ENCODE measurements at regions not wholly inside any gene's neighbourhood (a gene's known extent, or its start where the extent isn't known, plus 50 kb on each side); places are given as distances from the start of the nearest gene placed in this dataset.
"Not testable (repeated sequence)": the region's sequence is repeated elsewhere in the genome, so short reads cannot be mapped to it uniquely, and the experiment has no call there.

- H3K9me3 Mint-ChIP-seq; H3K4me1 Mint-ChIP-seq (ENCODE audit: low read depth); H3K4me3 Mint-ChIP-seq (ENCODE audit: low read depth); H3K36me3 Mint-ChIP-seq (ENCODE audit: low read depth); H3K27me3 Mint-ChIP-seq (ENCODE audit: low read depth); H3K27ac Mint-ChIP-seq; DNase-seq (ENCODE audit: low spot score): not testable (repeated sequence)
- intact Hi-C loops (cut with micrococcal nuclease), result loop anchor here (5.0 kb wide), 1 partner anchor 99 kb away; no protein-coding TSS in a partner anchor
Observed at GRCh38 chr1:233505889-233506288, 108.0 kb upstream of the KCNK1 start.

GRCh38 chr1:233509526-233509925 lies 104.4 kb upstream of the KCNK1 start:
- no peaks in the 10 kb centered on the region for H3K36me3 Mint-ChIP-seq (ENCODE audit: low read depth)
- H3K27ac Mint-ChIP-seq, result no peak overlapping the region
- intact Hi-C loops (cut with micrococcal nuclease), result loop anchor here (5.0 kb wide), 1 partner anchor 102 kb away; no protein-coding TSS in a partner anchor
- no peak for DNase-seq (ENCODE audit: low spot score)
- H3K4me1 Mint-ChIP-seq (ENCODE audit: low read depth), result peaks cover 2% of the 10 kb centered on the region
- peaks cover 10% of the 10 kb centered on the region for H3K9me3 Mint-ChIP-seq
- H3K4me3 Mint-ChIP-seq (ENCODE audit: low read depth), result no peak overlapping the region
- no peaks in the 10 kb centered on the region for H3K27me3 Mint-ChIP-seq (ENCODE audit: low read depth)

- DNase-seq (ENCODE audit: low spot score), result no peak
- Mint-ChIP-seq H3K27me3 (ENCODE audit: low read depth) (no peaks in the 10 kb centered on the region), H3K27ac (no peak overlapping the region), H3K36me3 (ENCODE audit: low read depth) (no peaks in the 10 kb centered on the region), H3K4me3 (ENCODE audit: low read depth) (no peak overlapping the region), H3K4me1 (ENCODE audit: low read depth) (peaks cover 2% of the 10 kb centered on the region), H3K9me3 (no peaks in the 10 kb centered on the region)
- intact Hi-C loops (cut with micrococcal nuclease), result loop anchor here (5.0 kb wide), 1 partner anchor 85 kb away; no protein-coding TSS in a partner anchor
Observed at GRCh38 chr1:233512538-233512937, 101.4 kb upstream of the KCNK1 start.

GRCh38 chr1:233513431-233513830 lies 100.5 kb upstream of the KCNK1 start:
- no peaks in the 10 kb centered on the region for H3K27me3 Mint-ChIP-seq (ENCODE audit: low read depth)
- intact Hi-C loops (cut with micrococcal nuclease), result loop anchor here (5.0 kb wide), 1 partner anchor 84 kb away; no protein-coding TSS in a partner anchor
- H3K4me3 Mint-ChIP-seq (ENCODE audit: low read depth), result no peak overlapping the region
- H3K4me1 Mint-ChIP-seq (ENCODE audit: low read depth), result peaks cover 5% of the 10 kb centered on the region
- H3K36me3 Mint-ChIP-seq (ENCODE audit: low read depth), result no peaks in the 10 kb centered on the region
- DNase-seq (ENCODE audit: low spot score), result no peak
- peaks cover 5% of the 10 kb centered on the region for H3K9me3 Mint-ChIP-seq
- no peak overlapping the region for H3K27ac Mint-ChIP-seq

- Mint-ChIP-seq H3K4me1 (ENCODE audit: low read depth) (peaks cover 6% of the 10 kb centered on the region), H3K36me3 (ENCODE audit: low read depth) (no peaks in the 10 kb centered on the region), H3K27me3 (ENCODE audit: low read depth) (no peaks in the 10 kb centered on the region), H3K27ac (no peak overlapping the region), H3K9me3 (peaks cover 11% of the 10 kb centered on the region), H3K4me3 (ENCODE audit: low read depth) (no peak overlapping the region)
- DNase-seq (ENCODE audit: low spot score), result no peak
- intact Hi-C loops (cut with micrococcal nuclease), result loop anchor here (5.0 kb wide), 1 partner anchor 82 kb away; no protein-coding TSS in a partner anchor
Observed at GRCh38 chr1:233514946-233515391, 98.9 kb upstream of the KCNK1 start.

GRCh38 chr1:233516732-233517131 lies 97.2 kb upstream of the KCNK1 start:
- no peaks in the 10 kb centered on the region for H3K27me3 Mint-ChIP-seq (ENCODE audit: low read depth)
- H3K4me1 Mint-ChIP-seq (ENCODE audit: low read depth), result peaks cover 6% of the 10 kb centered on the region
- DNase-seq (ENCODE audit: low spot score), result no peak
- intact Hi-C loops (cut with micrococcal nuclease), result no loop called here
- H3K9me3 Mint-ChIP-seq, result peaks cover 11% of the 10 kb centered on the region
- no peak overlapping the region for H3K4me3 Mint-ChIP-seq (ENCODE audit: low read depth)
- H3K27ac Mint-ChIP-seq, result no peak overlapping the region
- H3K36me3 Mint-ChIP-seq (ENCODE audit: low read depth), result no peaks in the 10 kb centered on the region

- DNase-seq (ENCODE audit: low spot score), result peak; percentile 11
- no peak overlapping the region for H3K4me3 Mint-ChIP-seq (ENCODE audit: low read depth)
- H3K4me1 Mint-ChIP-seq (ENCODE audit: low read depth), result peaks cover 6% of the 10 kb centered on the region
- H3K9me3 Mint-ChIP-seq, result peaks cover 11% of the 10 kb centered on the region
- H3K27me3 Mint-ChIP-seq (ENCODE audit: low read depth), result peaks cover 3% of the 10 kb centered on the region
- no peaks in the 10 kb centered on the region for H3K36me3 Mint-ChIP-seq (ENCODE audit: low read depth)
- intact Hi-C loops (cut with micrococcal nuclease), result no loop called here
- no peak overlapping the region for H3K27ac Mint-ChIP-seq
Observed at GRCh38 chr1:233518344-233518743, 95.6 kb upstream of the KCNK1 start.

- H3K4me1 Mint-ChIP-seq (ENCODE audit: low read depth), result peaks cover 6% of the 10 kb centered on the region
- no peak for DNase-seq (ENCODE audit: low spot score)
- no peak overlapping the region for H3K4me3 Mint-ChIP-seq (ENCODE audit: low read depth)
- H3K9me3 Mint-ChIP-seq, result peaks cover 11% of the 10 kb centered on the region
- peaks cover 5% of the 10 kb centered on the region for H3K27me3 Mint-ChIP-seq (ENCODE audit: low read depth)
- H3K27ac Mint-ChIP-seq, result no peak overlapping the region
- H3K36me3 Mint-ChIP-seq (ENCODE audit: low read depth), result no peaks in the 10 kb centered on the region
- intact Hi-C loops (cut with micrococcal nuclease), result loop anchor here (10.0 kb wide), 1 partner anchor 274 kb away; no protein-coding TSS in a partner anchor
Observed at GRCh38 chr1:233520261-233521191, 93.4 kb upstream of the KCNK1 start.

- Mint-ChIP-seq H3K9me3 (peaks cover 10% of the 10 kb centered on the region), H3K27me3 (ENCODE audit: low read depth) (peaks cover 8% of the 10 kb centered on the region), H3K36me3 (ENCODE audit: low read depth) (no peaks in the 10 kb centered on the region), H3K27ac (no peak overlapping the region), H3K4me3 (ENCODE audit: low read depth) (no peak overlapping the region), H3K4me1 (ENCODE audit: low read depth) (peaks cover 6% of the 10 kb centered on the region)
- no peak for DNase-seq (ENCODE audit: low spot score)
- intact Hi-C loops (cut with micrococcal nuclease), result loop anchor here (10.0 kb wide), 1 partner anchor 272 kb away; no protein-coding TSS in a partner anchor
Observed at GRCh38 chr1:233523047-233523446, 90.9 kb upstream of the KCNK1 start.

GRCh38 chr1:233527818-233528217 lies 86.1 kb upstream of the KCNK1 start:
- DNase-seq (ENCODE audit: low spot score), result no peak
- H3K4me1 Mint-ChIP-seq (ENCODE audit: low read depth), result no peaks in the 10 kb centered on the region
- intact Hi-C loops (cut with micrococcal nuclease), result loop anchor here (10.0 kb wide), 1 partner anchor 267 kb away; no protein-coding TSS in a partner anchor
- H3K27ac Mint-ChIP-seq, result no peak overlapping the region
- H3K27me3 Mint-ChIP-seq (ENCODE audit: low read depth), result peaks cover 12% of the 10 kb centered on the region
- no peak overlapping the region for H3K4me3 Mint-ChIP-seq (ENCODE audit: low read depth)
- H3K36me3 Mint-ChIP-seq (ENCODE audit: low read depth), result no peaks in the 10 kb centered on the region
- peaks cover 5% of the 10 kb centered on the region for H3K9me3 Mint-ChIP-seq

GRCh38 chr1:233530665-233531386 lies 83.1 kb upstream of the KCNK1 start:
- DNase-seq (ENCODE audit: low spot score), result no peak
- Mint-ChIP-seq H3K36me3 (ENCODE audit: low read depth) (no peaks in the 10 kb centered on the region), H3K9me3 (peaks cover 5% of the 10 kb centered on the region), H3K27me3 (ENCODE audit: low read depth) (peaks cover 10% of the 10 kb centered on the region), H3K4me1 (ENCODE audit: low read depth) (no peaks in the 10 kb centered on the region), H3K27ac (no peak overlapping the region), H3K4me3 (ENCODE audit: low read depth) (no peak overlapping the region)
- intact Hi-C loops (cut with micrococcal nuclease), result no loop called here

- intact Hi-C loops (cut with micrococcal nuclease), result no loop called here
- Mint-ChIP-seq H3K36me3 (ENCODE audit: low read depth) (no peaks in the 10 kb centered on the region), H3K4me1 (ENCODE audit: low read depth) (no peaks in the 10 kb centered on the region), H3K27me3 (ENCODE audit: low read depth) (peaks cover 26% of the 10 kb centered on the region), H3K4me3 (ENCODE audit: low read depth) (no peak overlapping the region), H3K9me3 (no peaks in the 10 kb centered on the region), H3K27ac (no peak overlapping the region)
- no peak for DNase-seq (ENCODE audit: low spot score)
Observed at GRCh38 chr1:233540816-233541215, 73.1 kb upstream of the KCNK1 start.
